ACHN (cell line): ENCODE measurements at regions not wholly inside any gene's neighbourhood (a gene's known extent, or its start where the extent isn't known, plus 50 kb on each side); places are given as distances from the start of the nearest gene placed in this dataset.
A peak's percentile ranks its signal among the peaks of the same experiment; 100 is the strongest.

ENCODE experiments used
- DNase-seq: peaks from one replicate; pipeline ENCODE4 v3.0.0-alpha.2; 2015
- in situ Hi-C: cut with HindIII; loops from 2 replicates; pipeline ENCODE4 v1.10.0; 2017; ENCODE audit warnings: low sequenced_read_pairs, low pct_ligation_motif_present, low pct_unique_long_range_greater_than_20kb

GRCh38 chr18:25962919-25963318 is 127.5 kb downstream of the SS18 start:
- in situ Hi-C loops, result no loop called here
- no peak for DNase-seq

- DNase-seq, result no peak
- in situ Hi-C loops, result no loop called here
Observed at GRCh38 chr18:25962176-25962575, 128.2 kb downstream of the SS18 start.

GRCh38 chr18:25957017-25957416 is 133.4 kb downstream of the SS18 start:
- in situ Hi-C loops, result no loop called here

GRCh38 chr18:25953111-25953510 is 137.3 kb downstream of the SS18 start:
- in situ Hi-C loops, result no loop called here
- DNase-seq, result no peak

More at GRCh38 chr18:25957017-25957416, 133.4 kb downstream of the SS18 start:
- DNase-seq, result no peak

- no peak for DNase-seq
- in situ Hi-C loops, result no loop called here
Observed at GRCh38 chr18:25950321-25950720, 140.1 kb downstream of the SS18 start.

- in situ Hi-C loops, result no loop called here
- no peak for DNase-seq
Observed at GRCh38 chr18:25946540-25946939, 143.9 kb downstream of the SS18 start.

GRCh38 chr18:25935356-25935755 is 155.1 kb downstream of the SS18 start:
- DNase-seq, result no peak
- in situ Hi-C loops, result no loop called here

GRCh38 chr18:25931126-25931525 is 159.3 kb downstream of the SS18 start:
- no peak for DNase-seq
- in situ Hi-C loops, result no loop called here

GRCh38 chr18:25929787-25930186 is 160.6 kb downstream of the SS18 start:
- in situ Hi-C loops, result no loop called here

GRCh38 chr18:25927830-25928229 is 162.6 kb downstream of the SS18 start:
- in situ Hi-C loops, result no loop called here
- DNase-seq, result no peak

More at GRCh38 chr18:25929787-25930186, 160.6 kb downstream of the SS18 start:
- no peak for DNase-seq

GRCh38 chr18:25923193-25923592 is 167.2 kb downstream of the SS18 start:
- no peak for DNase-seq
- in situ Hi-C loops, result no loop called here

- DNase-seq, result peak; percentile 48
- in situ Hi-C loops, result no loop called here
Observed at GRCh38 chr18:25921677-25922421, 168.6 kb downstream of the SS18 start.

GRCh38 chr18:25915907-25916306 is 174.5 kb downstream of the SS18 start:
- DNase-seq, result no peak
- in situ Hi-C loops, result no loop called here

GRCh38 chr18:25898965-25899364 is 191.4 kb downstream of the SS18 start:
- in situ Hi-C loops, result no loop called here

GRCh38 chr18:25896956-25897355 is 193.5 kb downstream of the SS18 start:
- DNase-seq, result no peak

More at GRCh38 chr18:25898965-25899364, 191.4 kb downstream of the SS18 start:
- DNase-seq, result no peak

GRCh38 chr18:25896178-25896780 is 194.1 kb downstream of the SS18 start:
- in situ Hi-C loops, result no loop called here
- peak; percentile 39 for DNase-seq

More at GRCh38 chr18:25896956-25897355, 193.5 kb downstream of the SS18 start:
- in situ Hi-C loops, result no loop called here

- in situ Hi-C loops, result no loop called here
- no peak for DNase-seq
Observed at GRCh38 chr18:25895518-25895917, 194.9 kb downstream of the SS18 start.

GRCh38 chr18:25886283-25886682 is 204.1 kb downstream of the SS18 start:
- DNase-seq, result no peak
- in situ Hi-C loops, result no loop called here

- in situ Hi-C loops, result no loop called here
- DNase-seq, result no peak
Observed at GRCh38 chr18:25883091-25883490, 207.3 kb downstream of the SS18 start.

GRCh38 chr18:25881149-25881548 is 209.3 kb downstream of the SS18 start:
- DNase-seq, result no peak
- in situ Hi-C loops, result no loop called here
